Natural killer cell (primary cell): ENCODE measurements at regions not wholly inside any gene's neighbourhood (a gene's known extent, or its start where the extent isn't known, plus 50 kb on each side); places are given as distances from the start of the nearest gene placed in this dataset.

ENCODE experiments used
- ATAC-seq, 3 donors: fragments of 150-1000 bp in 2 of 3; fragments of 200-7000 bp in 1 of 3; cut with Tn5 transposase; 1 replicate in 1 of 3; 2 replicates in 2 of 3; pipeline ENCODE4 v1.10.0; 2021; ENCODE audit warnings: mild to moderate bottlenecking in 2 of 3, moderate library complexity in 2 of 3
- DNase-seq, 2 donors: peaks; one replicate each; pipeline versions ENCODE4 v3.0.0 to v3.0.0-alpha.2; 2013 to 2021; ENCODE audit warnings: mixed read lengths in 1 of 2
- H3K27ac ChIP-seq: one replicate; pipeline ENCODE4 v1.5.1; 2013; ENCODE audit warnings: mild to moderate bottlenecking, low read length
- H3K27me3 ChIP-seq: one replicate; pipeline ENCODE4 v1.6.1; 2013; ENCODE audit warnings: low read length; ENCODE audit not compliant: control insufficient read depth, insufficient read depth
- H3K36me3 ChIP-seq: one replicate; pipeline ENCODE4 v1.6.1; 2013; ENCODE audit warnings: low read length; ENCODE audit not compliant: control insufficient read depth, insufficient read depth
- H3K4me1 ChIP-seq: one replicate; pipeline ENCODE4 v1.6.1; 2013; ENCODE audit warnings: low read length; ENCODE audit not compliant: control insufficient read depth, insufficient read depth
- H3K4me3 ChIP-seq: one replicate; pipeline ENCODE4 v1.5.1; 2013; ENCODE audit warnings: low read length
- H3K9me3 ChIP-seq: one replicate; pipeline ENCODE4 v1.6.1; 2013; ENCODE audit warnings: low read length; ENCODE audit not compliant: control insufficient read depth, insufficient read depth
- H3K27ac Mint-ChIP-seq, 2 donors: one replicate each; pipeline ENCODE4 v1.8.0; 2022; ENCODE audit warnings: mild to moderate bottlenecking in 2 of 2, mixed read lengths in 2 of 2, moderate library complexity in 1 of 2
- H3K27me3 Mint-ChIP-seq, 2 donors: one replicate each; pipeline ENCODE4 v1.8.0; 2022; ENCODE audit warnings: low read depth in 2 of 2, mixed read lengths in 2 of 2
- H3K36me3 Mint-ChIP-seq: one replicate; pipeline ENCODE4 v1.8.0; 2022; ENCODE audit warnings: mixed read lengths
- H3K4me1 Mint-ChIP-seq, 2 donors: one replicate each; pipeline ENCODE4 v1.8.0; 2022; ENCODE audit warnings: mixed read lengths in 2 of 2
- H3K4me3 Mint-ChIP-seq: one replicate; pipeline ENCODE4 v1.8.0; 2022; ENCODE audit warnings: mild to moderate bottlenecking, moderate library complexity, mixed read lengths
- H3K9me3 Mint-ChIP-seq, 2 donors: one replicate each; pipeline ENCODE4 v1.8.0; 2022; ENCODE audit warnings: mixed read lengths in 2 of 2
- WGBS: methylation state at CpG from one replicate; pipeline ENCODE4 v1.1.7; 2013; ENCODE audit warnings: missing lambda C conversion rate; ENCODE audit not compliant: insufficient coverage; 5-methylcytosine and 5-hydroxymethylcytosine counted together
- intact Hi-C: fragments of 100-400 bp; cut with micrococcal nuclease; formaldehyde crosslinking; loops from one replicate; pipeline ENCODE4 v1.14.2; 2022
- TF ChIP-seq, protein P1 (sequence below): fragments of 200-600 bp; IDR thresholded peaks from one replicate; pipeline ENCODE4 v1.8.0; 2022; ENCODE audit warnings: antibody characterized with exemption

DNA sequence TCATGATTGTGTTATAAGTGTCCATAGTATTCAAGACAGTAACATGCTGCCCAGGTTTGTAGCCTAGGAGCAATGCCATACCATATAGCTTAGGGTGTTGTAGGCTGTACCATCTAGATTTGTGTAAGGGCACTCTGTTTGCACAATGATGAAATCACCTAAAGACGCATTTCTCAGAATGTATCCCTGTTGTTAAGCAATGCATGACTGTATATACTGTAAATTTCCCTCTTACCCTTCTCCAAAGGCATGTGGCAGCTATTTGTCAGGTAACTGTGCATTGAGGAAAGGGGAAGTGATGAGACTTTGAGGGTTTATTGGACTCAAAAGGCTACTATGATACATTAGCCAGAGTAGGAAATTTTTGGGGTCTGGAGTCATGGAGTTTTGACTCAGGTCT, 180.8 kb downstream of the VAPA start:
- H3K4me1 Mint-ChIP-seq = no peaks in the 10 kb centered on the region
- no peaks in the 10 kb centered on the region for H3K27me3 Mint-ChIP-seq
- intact Hi-C loops = no loop called here
- no peaks in the 10 kb centered on the region for H3K36me3 ChIP-seq
- TF ChIP-seq, protein P1, sequence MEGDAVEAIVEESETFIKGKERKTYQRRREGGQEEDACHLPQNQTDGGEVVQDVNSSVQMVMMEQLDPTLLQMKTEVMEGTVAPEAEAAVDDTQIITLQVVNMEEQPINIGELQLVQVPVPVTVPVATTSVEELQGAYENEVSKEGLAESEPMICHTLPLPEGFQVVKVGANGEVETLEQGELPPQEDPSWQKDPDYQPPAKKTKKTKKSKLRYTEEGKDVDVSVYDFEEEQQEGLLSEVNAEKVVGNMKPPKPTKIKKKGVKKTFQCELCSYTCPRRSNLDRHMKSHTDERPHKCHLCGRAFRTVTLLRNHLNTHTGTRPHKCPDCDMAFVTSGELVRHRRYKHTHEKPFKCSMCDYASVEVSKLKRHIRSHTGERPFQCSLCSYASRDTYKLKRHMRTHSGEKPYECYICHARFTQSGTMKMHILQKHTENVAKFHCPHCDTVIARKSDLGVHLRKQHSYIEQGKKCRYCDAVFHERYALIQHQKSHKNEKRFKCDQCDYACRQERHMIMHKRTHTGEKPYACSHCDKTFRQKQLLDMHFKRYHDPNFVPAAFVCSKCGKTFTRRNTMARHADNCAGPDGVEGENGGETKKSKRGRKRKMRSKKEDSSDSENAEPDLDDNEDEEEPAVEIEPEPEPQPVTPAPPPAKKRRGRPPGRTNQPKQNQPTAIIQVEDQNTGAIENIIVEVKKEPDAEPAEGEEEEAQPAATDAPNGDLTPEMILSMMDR = no peak
- no peaks in the 10 kb centered on the region for H3K4me1 ChIP-seq
- H3K4me3 ChIP-seq = no peak overlapping the region
- no peak for DNase-seq
- WGBS = 86% methylated on average over 1 of the region's 1 CpG
- no peak overlapping the region for H3K27ac ChIP-seq
- ATAC-seq = no peak
- H3K4me3 Mint-ChIP-seq = no peak overlapping the region
- H3K27ac Mint-ChIP-seq = no peak overlapping the region
- H3K9me3 Mint-ChIP-seq = no peaks in the 10 kb centered on the region
- H3K9me3 ChIP-seq = no peaks in the 10 kb centered on the region
- no peaks in the 10 kb centered on the region for H3K27me3 ChIP-seq
- no peaks in the 10 kb centered on the region for H3K36me3 Mint-ChIP-seq

DNA sequence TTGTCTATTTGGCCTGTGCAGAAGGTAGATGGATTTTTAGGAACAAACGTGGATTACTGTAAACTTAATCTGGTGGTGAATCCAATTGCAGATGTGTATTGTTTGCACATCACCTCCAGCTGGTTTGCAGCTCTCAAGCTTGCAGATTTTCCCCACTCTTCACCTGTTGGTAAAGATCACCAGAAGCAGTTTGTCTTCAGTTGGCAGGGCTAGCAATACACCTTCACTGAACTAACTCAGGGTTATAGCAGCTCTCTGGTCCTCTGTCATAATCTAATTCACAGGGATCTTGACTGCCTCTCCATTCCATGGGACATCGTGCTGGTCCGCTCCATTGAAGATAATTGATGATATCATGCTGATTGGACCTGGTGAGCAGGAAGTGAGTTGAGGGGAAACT, 181.5 kb downstream of the VAPA start:
- Histone ChIP-seq H3K36me3 (no peaks in the 10 kb centered on the region), H3K9me3 (no peaks in the 10 kb centered on the region), H3K4me3 (no peak overlapping the region), H3K27ac (no peak overlapping the region), H3K27me3 (no peaks in the 10 kb centered on the region), H3K4me1 (no peaks in the 10 kb centered on the region)
- no peaks in the 10 kb centered on the region for H3K4me1 Mint-ChIP-seq
- H3K27me3 Mint-ChIP-seq = no peaks in the 10 kb centered on the region
- H3K36me3 Mint-ChIP-seq = no peaks in the 10 kb centered on the region
- intact Hi-C loops = no loop called here
- no peak for DNase-seq
- TF ChIP-seq, protein P1 = no peak
- no peak for ATAC-seq
- H3K4me3 Mint-ChIP-seq = no peak overlapping the region
- no peaks in the 10 kb centered on the region for H3K9me3 Mint-ChIP-seq
- WGBS = 94% methylated on average over 3 of the region's 3 CpGs
- no peak overlapping the region for H3K27ac Mint-ChIP-seq

DNA sequence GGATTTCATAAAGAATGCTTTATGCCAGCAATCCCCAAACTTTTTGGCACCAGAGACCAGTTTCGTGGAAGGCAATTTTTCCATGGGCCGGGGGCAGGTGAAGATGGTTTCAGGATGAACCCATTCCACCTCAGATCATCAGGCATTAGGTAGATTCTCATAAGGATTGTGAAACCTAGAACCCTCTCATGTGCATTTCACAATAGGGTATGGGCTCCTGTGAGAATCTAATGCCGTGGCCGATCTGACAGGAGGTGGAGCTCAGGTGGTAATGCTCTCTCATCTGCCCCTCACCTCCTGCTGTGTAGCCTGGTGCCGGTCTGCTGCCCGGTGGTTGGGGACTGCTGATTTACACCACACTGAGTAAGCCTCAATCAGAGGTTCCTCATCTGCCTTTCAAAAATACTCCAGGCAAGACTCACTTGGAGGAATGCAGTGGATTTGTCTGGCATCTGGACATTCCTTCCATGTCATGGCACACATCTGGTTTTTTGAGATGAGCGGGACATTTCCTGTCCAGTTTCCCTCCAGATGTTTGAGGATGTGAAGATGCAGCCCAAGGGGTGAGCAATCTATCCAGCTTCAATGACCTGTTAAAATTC, 185.8 kb downstream of the VAPA start:
- TF ChIP-seq, protein P1 = no peak
- H3K27ac Mint-ChIP-seq = no peak overlapping the region
- DNase-seq = no peak
- H3K9me3 ChIP-seq = no peaks in the 10 kb centered on the region
- H3K36me3 ChIP-seq = no peaks in the 10 kb centered on the region
- no peak overlapping the region for H3K4me3 ChIP-seq
- H3K27me3 Mint-ChIP-seq = no peaks in the 10 kb centered on the region
- H3K4me1 ChIP-seq = no peaks in the 10 kb centered on the region
- no peaks in the 10 kb centered on the region for H3K9me3 Mint-ChIP-seq
- no peaks in the 10 kb centered on the region for H3K36me3 Mint-ChIP-seq
- H3K27ac ChIP-seq = no peak overlapping the region
- no peaks in the 10 kb centered on the region for H3K4me1 Mint-ChIP-seq
- no peak overlapping the region for H3K4me3 Mint-ChIP-seq
- H3K27me3 ChIP-seq = no peaks in the 10 kb centered on the region
- intact Hi-C loops = no loop called here
- no peak for ATAC-seq
- 82% methylated on average over 7 of the region's 7 CpGs for WGBS

DNA sequence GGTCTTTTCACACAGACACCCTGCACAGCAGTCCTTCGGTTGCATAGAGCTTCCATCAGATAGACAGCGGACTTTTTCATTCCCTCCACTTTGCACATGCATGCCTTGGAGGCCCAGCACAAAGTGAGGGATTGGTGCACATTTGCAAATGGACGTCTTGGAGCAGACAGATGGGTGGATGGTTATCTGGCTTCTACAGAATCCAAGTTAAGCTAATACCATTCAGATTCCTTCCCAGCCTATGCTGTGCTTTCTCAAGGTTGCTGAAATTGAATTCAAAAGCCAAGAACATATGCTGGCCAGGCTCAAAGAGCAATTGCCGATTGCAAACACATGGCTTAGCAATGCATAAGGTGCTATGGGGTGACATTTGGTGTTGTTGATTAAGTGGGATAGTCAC, 186.4 kb downstream of the VAPA start:
- Mint-ChIP-seq H3K9me3 (peaks cover 0 to under 1% of the 10 kb centered on the region in 2 donors), H3K27me3 (no peaks in the 10 kb centered on the region), H3K4me3 (no peak overlapping the region), H3K4me1 (no peaks in the 10 kb centered on the region), H3K36me3 (no peaks in the 10 kb centered on the region), H3K27ac (no peak overlapping the region)
- Histone ChIP-seq H3K36me3 (no peaks in the 10 kb centered on the region), H3K4me1 (no peaks in the 10 kb centered on the region), H3K27ac (no peak overlapping the region), H3K9me3 (no peaks in the 10 kb centered on the region), H3K27me3 (no peaks in the 10 kb centered on the region), H3K4me3 (no peak overlapping the region)
- ATAC-seq (no peak), DNase-seq (no peak)
- 89% methylated on average over 4 of the region's 4 CpGs for WGBS
- TF ChIP-seq, protein P1 = no peak
- intact Hi-C loops = no loop called here
